ENCODE measurements at regions not wholly inside any gene's neighbourhood (a gene's known extent, or its start where the extent isn't known, plus 50 kb on each side); places are given as distances from the start of the nearest gene placed in this dataset.

- BruUV-seq (replicated peaks): no TSS peak
These were observed 361.0 kb upstream of the ANO3 start for GRCh38 chr11:25970726-25971508.

GRCh38 chr11:25980091-25980490, 351.8 kb upstream of the ANO3 start:
- Histone ChIP-seq H3K4me3 (ENCODE audit: low read depth, low read length, poor library complexity, severe bottlenecking) (no peak overlapping the region), H3K9me2 (ENCODE audit: insufficient read depth, low read length) (no peaks in the 10 kb centered on the region), H3K9me3 (ENCODE audit: low read length) (no peaks in the 10 kb centered on the region), H3K79me2 (ENCODE audit: insufficient read depth, low read depth, low read length) (no peaks in the 10 kb centered on the region), H3K4me1 (ENCODE audit: insufficient read depth, low read length, poor library complexity, severe bottlenecking) (peaks cover 13% of the 10 kb centered on the region), H4K20me1 (ENCODE audit: insufficient read depth, low read length) (no peaks in the 10 kb centered on the region), H3K36me3 (ENCODE audit: insufficient read depth, low read length) (no peaks in the 10 kb centered on the region), H2AFZ (ENCODE audit: low read length) (no peak overlapping the region), H3K4me2 (ENCODE audit: low read length) (no peak overlapping the region), H3K27ac (ENCODE audit: low read depth, low read length, poor library complexity, severe bottlenecking) (no peak overlapping the region)
- no peak for DNase-seq (ENCODE audit: low spot score)
- intact Hi-C loops (cut with micrococcal nuclease; ENCODE audit: unreplicated experiment): no loop called here
- ChIA-PET CTCF (ENCODE audit: unreplicated experiment) (no interaction called here), POLR2A (interaction anchor here (0.6 to 1.6 kb wide), 5 partner anchors 11 to 158 kb away, joined by 3 to 5 read pairs (median 3); no protein-coding TSS in a partner anchor)
- BruUV-seq (replicated peaks): no TSS peak
- TF ChIP-seq CTCF (conservative IDR thresholded peaks at IDR 0.05; ENCODE audit: low read length) (no peak), EZH2phosphoT487 (IDR thresholded peaks at IDR 0.05; ENCODE audit: borderline replicate concordance, low read depth, low read length) (no peak)

More at GRCh38 chr11:25970726-25971508, 361.0 kb upstream of the ANO3 start:
- Histone ChIP-seq H3K4me2 (ENCODE audit: low read length) (no peak overlapping the region), H3K36me3 (ENCODE audit: insufficient read depth, low read length) (no peaks in the 10 kb centered on the region), H3K4me1 (ENCODE audit: insufficient read depth, low read length, poor library complexity, severe bottlenecking) (no peaks in the 10 kb centered on the region), H4K20me1 (ENCODE audit: insufficient read depth, low read length) (no peaks in the 10 kb centered on the region), H3K79me2 (ENCODE audit: insufficient read depth, low read depth, low read length) (no peaks in the 10 kb centered on the region), H3K27ac (ENCODE audit: low read depth, low read length, poor library complexity, severe bottlenecking) (no peak overlapping the region), H3K9me2 (ENCODE audit: insufficient read depth, low read length) (no peaks in the 10 kb centered on the region), H3K4me3 (ENCODE audit: low read depth, low read length, poor library complexity, severe bottlenecking) (no peak overlapping the region), H3K9me3 (ENCODE audit: low read length) (no peaks in the 10 kb centered on the region), H2AFZ (ENCODE audit: low read length) (no peak overlapping the region)
- no peak for TF ChIP-seq EZH2phosphoT487 (IDR thresholded peaks at IDR 0.05; ENCODE audit: borderline replicate concordance, low read depth, low read length)
- TF ChIP-seq CTCF (conservative IDR thresholded peaks at IDR 0.05; ENCODE audit: low read length): peak; percentile 82
- intact Hi-C loops (cut with micrococcal nuclease; ENCODE audit: unreplicated experiment): no loop called here
- ChIA-PET POLR2A (no interaction called here), CTCF (ENCODE audit: unreplicated experiment) (no interaction called here)
- DNase-seq (ENCODE audit: low spot score): peak; percentile 41

- DNase-seq (ENCODE audit: low spot score): peak; percentile 87
- CTCF ChIA-PET (ENCODE audit: unreplicated experiment): interaction anchor here (0.6 to 2.7 kb wide), 14 partner anchors 8 to 303 kb away, joined by 3 to 44 read pairs (median 3); no protein-coding TSS in a partner anchor
- Histone ChIP-seq H3K9me3 (ENCODE audit: low read length) (no peaks in the 10 kb centered on the region), H3K4me3 (ENCODE audit: low read depth, low read length, poor library complexity, severe bottlenecking) (peak overlapping the region; percentile 17), H3K4me2 (ENCODE audit: low read length) (peak overlapping the region; percentile 59), H3K9me2 (ENCODE audit: insufficient read depth, low read length) (no peaks in the 10 kb centered on the region), H3K79me2 (ENCODE audit: insufficient read depth, low read depth, low read length) (no peaks in the 10 kb centered on the region), H4K20me1 (ENCODE audit: insufficient read depth, low read length) (no peaks in the 10 kb centered on the region), H3K4me1 (ENCODE audit: insufficient read depth, low read length, poor library complexity, severe bottlenecking) (peaks cover 13% of the 10 kb centered on the region), H3K36me3 (ENCODE audit: insufficient read depth, low read length) (no peaks in the 10 kb centered on the region), H2AFZ (ENCODE audit: low read length) (peak overlapping the region; percentile 94), H3K27ac (ENCODE audit: low read depth, low read length, poor library complexity, severe bottlenecking) (peak overlapping the region; percentile 36)
- TF ChIP-seq EZH2phosphoT487 (IDR thresholded peaks at IDR 0.05; ENCODE audit: borderline replicate concordance, low read depth, low read length) (no peak), CTCF (conservative IDR thresholded peaks at IDR 0.05; ENCODE audit: low read length) (peak; percentile 90)
- POLR2A ChIA-PET: interaction anchor here (0.6 to 5.5 kb wide), 27 partner anchors 9 to 351 kb away, joined by 3 to 57 read pairs (median 3); no protein-coding TSS in a partner anchor
- intact Hi-C loops (cut with micrococcal nuclease; ENCODE audit: unreplicated experiment): loop anchor here (1.0 kb wide), 4 partner anchors 105 to 295 kb away; no protein-coding TSS in a partner anchor
- BruUV-seq (replicated peaks): no TSS peak
These were observed 349.9 kb upstream of the ANO3 start for GRCh38 chr11:25981998-25982397.
